Posterior vena cava (tissue), 2 donors: ENCODE measurements at regions not wholly inside any gene's neighbourhood (a gene's known extent, or its start where the extent isn't known, plus 50 kb on each side); places are given as distances from the start of the nearest gene placed in this dataset.

Source experiments
- DNase-seq: peaks from one replicate; pipeline ENCODE4 v3.0.0-alpha.2; 2020; ENCODE audit warnings: low spot score
- intact Hi-C, 2 donors: fragments of 100-400 bp; cut with DNase I; formaldehyde crosslinking; loops; one replicate each; pipeline versions ENCODE4 v1.14.1 to v1.14.2; 2022 to 2023
- donor health status: DM: yes; HTN: yes; CAD: no.
- donor health status: DM: yes; HTN: yes; CAD: no.

- intact Hi-C loops: no loop called here
- DNase-seq: no peak
Observed at GRCh38 chr12:125256634-125256936, 191.3 kb downstream of the AACS start.

DNA sequence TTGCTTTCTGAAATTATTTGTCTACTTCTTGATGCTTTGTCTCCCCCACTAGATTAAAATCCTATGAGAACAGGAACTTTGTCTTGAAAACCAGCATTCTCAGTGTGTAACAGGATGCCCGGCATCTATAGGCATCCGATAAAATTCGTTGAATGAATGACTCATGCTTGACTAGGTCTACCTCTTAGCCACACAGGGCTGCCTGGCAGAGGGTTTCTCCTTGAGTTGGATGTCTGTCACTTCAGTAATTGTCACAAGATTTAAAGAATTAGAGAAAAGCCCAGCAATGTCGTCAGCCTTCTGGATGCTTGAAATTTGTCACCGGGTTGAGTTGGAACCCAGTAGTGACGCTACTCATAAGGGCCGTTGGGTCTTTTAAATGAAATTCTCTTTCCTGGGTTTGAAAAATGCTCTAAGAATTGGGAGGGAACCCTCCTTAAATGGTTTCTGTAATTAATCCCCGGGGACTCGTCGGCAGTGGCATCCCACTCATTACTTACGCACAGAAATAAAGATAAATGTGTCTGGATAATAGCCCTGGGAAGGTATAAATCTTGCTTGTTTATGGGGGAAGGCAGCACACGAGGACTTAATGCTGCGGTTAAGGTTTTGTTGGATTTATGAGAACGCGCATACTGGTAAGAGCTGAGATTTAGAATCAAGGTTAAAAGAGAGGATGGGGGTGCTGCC lies 194.1 kb downstream of the AACS start:
- intact Hi-C loops: no loop called here
- peak; percentile 13 for DNase-seq

DNA sequence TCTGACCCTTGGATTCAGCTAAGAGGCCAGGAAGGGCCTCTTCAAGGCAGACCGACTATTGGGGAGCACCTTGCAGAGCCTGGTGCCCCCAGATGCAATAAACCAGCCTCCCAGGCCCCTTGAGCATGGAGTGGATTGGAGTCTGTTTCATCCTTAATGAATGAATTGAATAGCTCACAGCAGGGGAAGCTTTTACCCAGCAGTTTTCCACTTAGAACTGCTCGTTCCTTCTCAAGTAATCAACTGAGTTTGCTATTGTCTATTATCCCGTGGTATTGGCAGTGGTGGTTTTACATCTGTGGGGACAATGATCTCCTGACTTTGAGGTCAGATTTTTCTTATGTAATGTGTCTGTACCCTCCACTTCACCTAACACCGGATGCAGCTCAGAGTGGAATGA lies 197.6 kb downstream of the AACS start:
- intact Hi-C loops: no loop called here
- DNase-seq: no peak

DNA sequence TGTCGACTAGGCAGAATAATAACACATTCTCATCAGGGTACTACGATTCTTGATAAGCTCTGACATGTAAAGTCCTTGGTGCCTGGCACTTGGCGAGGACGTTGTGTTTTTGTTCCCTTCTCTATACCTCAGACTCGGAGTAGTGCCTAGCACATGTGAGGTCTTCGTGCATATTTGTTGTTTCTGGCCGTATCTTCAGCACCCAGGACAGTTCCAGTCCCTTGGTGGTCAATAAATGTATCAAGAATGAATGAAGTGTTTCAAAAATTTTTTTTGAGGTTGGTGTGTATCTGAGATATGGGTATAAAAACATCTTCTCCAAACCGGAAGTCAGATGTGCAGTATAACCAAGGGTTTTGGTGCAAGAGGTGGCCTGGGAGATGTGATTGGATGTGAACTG lies 198.2 kb downstream of the AACS start:
- intact Hi-C loops: no loop called here
- DNase-seq: no peak

- intact Hi-C loops: no loop called here
- DNase-seq: peak; percentile 16
Observed at GRCh38 chr12:125267114-125267513, 201.9 kb downstream of the AACS start.

- intact Hi-C loops: no loop called here
- DNase-seq: peak; percentile 31
Observed at GRCh38 chr12:125269276-125269675, 204.0 kb downstream of the AACS start.

DNA sequence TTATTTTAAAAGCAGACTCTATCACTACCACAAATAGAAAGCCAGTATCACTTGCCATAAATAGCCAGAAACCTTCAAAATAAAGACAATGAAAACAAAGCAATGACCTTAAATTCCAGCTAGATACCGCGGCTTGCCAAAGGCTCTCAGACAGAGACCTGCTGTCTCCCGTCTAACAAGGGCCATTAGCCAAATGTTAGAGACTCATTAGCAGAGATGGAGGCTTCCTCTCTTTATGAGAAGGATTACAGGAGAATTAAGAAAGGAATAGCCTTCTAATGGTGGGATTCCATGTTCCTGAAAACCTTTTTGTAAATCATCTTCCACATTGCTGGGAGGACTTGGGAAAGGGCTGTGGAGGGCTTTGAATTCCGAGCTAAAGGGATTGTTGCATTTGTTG lies 206.7 kb downstream of the AACS start:
- DNase-seq: no peak
- intact Hi-C loops: no loop called here

GRCh38 chr12:125272383-125272933 lies 207.2 kb downstream of the AACS start:
- intact Hi-C loops: no loop called here

GRCh38 chr12:125276567-125276966 lies 211.3 kb downstream of the AACS start:
- intact Hi-C loops: no loop called here
- DNase-seq: peak; percentile 29

More at GRCh38 chr12:125272383-125272933, 207.2 kb downstream of the AACS start:
- DNase-seq: peak; percentile 42

DNA sequence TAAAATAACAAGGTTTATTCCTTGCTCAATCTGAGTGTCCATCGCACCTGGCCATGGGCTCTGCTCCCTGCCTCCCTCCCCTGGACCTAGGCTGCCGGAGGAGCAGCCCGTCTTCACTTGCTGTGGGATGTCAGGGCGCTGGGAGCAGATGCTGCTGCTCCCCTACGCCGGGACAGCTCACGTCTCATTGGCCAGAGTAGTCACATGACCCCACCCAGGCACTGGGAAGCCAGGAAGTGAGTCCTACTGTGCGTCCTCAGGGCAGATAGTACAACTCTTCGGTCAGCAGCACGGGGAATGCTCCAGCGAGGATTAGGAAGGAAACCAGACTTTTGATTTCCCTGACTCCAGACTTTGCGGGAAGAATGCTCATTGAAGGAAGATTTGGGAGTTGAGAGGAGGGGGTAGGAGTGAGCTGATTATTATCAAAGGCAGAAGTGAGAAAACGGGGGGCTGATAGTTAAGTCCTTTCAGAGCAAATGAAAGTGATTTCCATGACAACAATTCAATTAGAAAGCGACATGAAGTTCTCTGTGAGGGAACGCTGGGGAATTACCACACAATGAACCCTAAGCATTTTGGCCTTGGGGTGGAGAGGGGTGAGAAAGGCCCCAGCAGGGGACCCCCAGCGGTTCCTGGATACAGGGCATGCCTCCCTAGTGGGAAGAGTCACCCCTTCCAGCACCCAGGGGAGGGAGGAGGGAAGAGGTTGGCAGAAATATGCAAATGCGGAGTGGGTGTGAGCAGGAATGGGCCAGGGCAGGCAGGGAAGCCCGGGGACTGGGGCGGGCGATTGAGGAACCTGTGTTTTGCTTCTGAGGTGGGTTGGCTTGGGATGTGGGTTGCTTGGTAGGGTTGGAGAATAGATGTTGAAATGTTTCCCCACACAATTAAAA lies 215.5 kb downstream of the AACS start:
- intact Hi-C loops: no loop called here
- no peak for DNase-seq

DNA sequence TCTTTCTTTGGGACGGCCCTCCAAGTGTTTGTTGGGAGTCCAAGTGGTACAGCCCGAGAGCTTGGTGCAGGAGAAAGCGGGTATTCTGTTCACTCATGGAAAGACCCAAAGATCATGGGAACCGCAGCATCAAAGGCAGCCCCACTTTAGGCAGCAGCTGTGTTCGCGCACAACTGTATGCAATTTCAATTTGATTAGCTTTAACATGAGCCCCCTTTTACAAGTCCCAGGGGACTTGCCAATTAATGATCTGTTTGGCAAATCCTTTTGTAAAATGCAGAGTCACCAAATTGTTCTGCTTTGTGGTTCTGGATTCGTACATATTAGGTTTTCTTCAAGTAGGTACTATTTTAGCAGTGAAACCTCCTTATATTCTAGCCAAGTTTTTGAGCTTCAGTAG lies 217.7 kb downstream of the AACS start:
- DNase-seq: no peak
- intact Hi-C loops: no loop called here

GRCh38 chr12:125283521-125283920 lies 218.3 kb downstream of the AACS start:
- DNase-seq: no peak
- intact Hi-C loops: no loop called here

GRCh38 chr12:125284087-125284486 lies 218.9 kb downstream of the AACS start:
- DNase-seq: no peak

GRCh38 chr12:125284945-125285685 lies 219.9 kb downstream of the AACS start:
- intact Hi-C loops: no loop called here
- DNase-seq: no peak

More at GRCh38 chr12:125284087-125284486, 218.9 kb downstream of the AACS start:
- intact Hi-C loops: no loop called here

GRCh38 chr12:125286005-125286727 lies 220.9 kb downstream of the AACS start:
- no peak for DNase-seq
- intact Hi-C loops: no loop called here

GRCh38 chr12:125287155-125287847 lies 222.1 kb downstream of the AACS start:
- no peak for DNase-seq
- intact Hi-C loops: no loop called here

- intact Hi-C loops: no loop called here
- no peak for DNase-seq
Observed at GRCh38 chr12:125288931-125289928, 224.0 kb downstream of the AACS start.

GRCh38 chr12:125289970-125290369 lies 224.7 kb downstream of the AACS start:
- intact Hi-C loops: no loop called here

More at GRCh38 chr12:125289970-125290369, 224.7 kb downstream of the AACS start:
- DNase-seq: no peak
